AG09309 (cell line): ENCODE measurements at regions not wholly inside any gene's neighbourhood (a gene's known extent, or its start where the extent isn't known, plus 50 kb on each side); places are given as distances from the start of the nearest gene placed in this dataset.

Experiments
- DNase-seq: peaks from one replicate; pipeline ENCODE4 v3.0.0-alpha.2; 2010; ENCODE audit warnings: low read depth
- H3K4me3 ChIP-seq: 2 replicates; pipeline ENCODE4 v1.5.1; 2011; ENCODE audit warnings: mild to moderate bottlenecking, low read depth, low read length, moderate library complexity; ENCODE audit not compliant: control insufficient read depth
- TF ChIP-seq, protein P1 (sequence below): IDR thresholded peaks from 2 replicates; pipeline ENCODE4 v1.5.1; 2011; ENCODE audit warnings: mild to moderate bottlenecking, low read depth, low read length, inconsistent platforms; ENCODE audit not compliant: insufficient read depth, control insufficient read depth; ENCODE audit errors: missing control alignments

DNA sequence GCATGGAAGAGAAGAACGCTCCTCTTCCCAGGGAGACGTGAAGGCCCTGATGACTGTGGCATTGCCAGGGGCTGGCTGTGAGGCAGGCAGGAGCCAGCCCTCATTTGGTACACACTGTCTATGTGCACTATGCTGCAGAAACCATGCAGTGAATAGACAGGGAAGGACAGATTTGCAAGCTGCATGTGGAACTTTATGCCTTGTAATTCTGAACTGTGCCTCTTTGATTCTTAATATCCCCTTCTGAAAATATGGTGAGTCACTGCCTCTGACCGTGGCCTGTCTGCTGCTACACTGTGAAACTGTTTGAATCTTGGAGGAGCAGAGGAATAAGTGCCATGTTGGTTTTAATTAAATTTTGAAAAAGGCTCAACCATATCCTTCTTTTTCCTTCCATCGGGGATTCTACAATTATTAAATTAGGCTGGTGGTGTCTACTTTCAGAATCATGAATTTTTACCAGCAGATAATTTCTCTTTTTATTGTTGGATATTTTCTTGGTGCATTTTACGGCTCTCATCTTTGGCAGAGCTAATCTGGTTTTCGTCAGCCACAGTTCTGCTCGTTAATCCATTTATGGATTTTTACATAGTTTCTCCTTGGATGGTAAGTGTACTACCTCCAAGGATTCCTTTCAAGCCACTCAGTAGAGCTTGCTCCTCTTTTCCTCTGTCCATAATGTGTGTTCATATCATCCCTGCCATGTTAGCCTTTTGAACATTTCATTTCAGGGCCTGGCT is 301.0 kb upstream of the SLC35B3 start:
- TF ChIP-seq, protein P1, sequence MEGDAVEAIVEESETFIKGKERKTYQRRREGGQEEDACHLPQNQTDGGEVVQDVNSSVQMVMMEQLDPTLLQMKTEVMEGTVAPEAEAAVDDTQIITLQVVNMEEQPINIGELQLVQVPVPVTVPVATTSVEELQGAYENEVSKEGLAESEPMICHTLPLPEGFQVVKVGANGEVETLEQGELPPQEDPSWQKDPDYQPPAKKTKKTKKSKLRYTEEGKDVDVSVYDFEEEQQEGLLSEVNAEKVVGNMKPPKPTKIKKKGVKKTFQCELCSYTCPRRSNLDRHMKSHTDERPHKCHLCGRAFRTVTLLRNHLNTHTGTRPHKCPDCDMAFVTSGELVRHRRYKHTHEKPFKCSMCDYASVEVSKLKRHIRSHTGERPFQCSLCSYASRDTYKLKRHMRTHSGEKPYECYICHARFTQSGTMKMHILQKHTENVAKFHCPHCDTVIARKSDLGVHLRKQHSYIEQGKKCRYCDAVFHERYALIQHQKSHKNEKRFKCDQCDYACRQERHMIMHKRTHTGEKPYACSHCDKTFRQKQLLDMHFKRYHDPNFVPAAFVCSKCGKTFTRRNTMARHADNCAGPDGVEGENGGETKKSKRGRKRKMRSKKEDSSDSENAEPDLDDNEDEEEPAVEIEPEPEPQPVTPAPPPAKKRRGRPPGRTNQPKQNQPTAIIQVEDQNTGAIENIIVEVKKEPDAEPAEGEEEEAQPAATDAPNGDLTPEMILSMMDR, result no peak
- DNase-seq, result no peak
- H3K4me3 ChIP-seq, result no peak overlapping the region

DNA sequence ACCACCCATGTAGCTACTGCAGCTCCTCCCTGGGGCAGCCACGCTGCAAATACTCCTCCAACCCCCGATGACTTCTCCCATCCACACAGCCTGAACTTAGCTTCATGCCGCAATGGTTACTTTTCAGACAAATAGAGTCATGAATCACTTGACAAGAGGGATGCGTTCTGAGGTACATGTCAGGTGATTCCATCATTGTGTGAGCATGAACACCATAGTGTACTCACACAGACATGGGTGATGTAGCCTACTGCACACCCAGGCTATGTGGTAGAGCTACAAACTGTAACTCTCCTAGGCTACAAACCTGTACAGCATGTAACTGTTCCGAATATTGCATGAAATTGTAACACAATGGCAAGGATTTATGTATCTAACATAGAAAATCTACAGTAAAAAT is 298.5 kb upstream of the SLC35B3 start:
- no peak overlapping the region for H3K4me3 ChIP-seq
- no peak for DNase-seq
- TF ChIP-seq, protein P1, result no peak

DNA sequence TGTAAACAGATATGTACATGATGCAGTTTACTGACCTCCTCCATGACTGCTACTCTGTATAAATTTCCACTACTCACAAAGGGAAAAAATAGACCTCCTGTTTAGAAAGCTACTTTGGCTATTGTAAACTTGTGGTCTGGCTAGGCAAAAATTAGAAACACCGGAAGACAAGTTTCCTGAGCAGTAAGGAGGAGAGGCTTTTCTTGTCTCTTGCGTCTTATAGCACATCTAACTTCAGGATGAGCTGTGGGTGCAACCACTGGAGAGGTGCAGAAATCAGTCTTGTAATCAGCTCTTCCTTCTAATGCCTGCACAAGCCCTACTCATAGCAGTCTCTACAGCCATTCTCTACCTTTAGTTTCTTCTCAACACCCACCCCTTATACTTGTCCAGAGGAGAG is 296.5 kb upstream of the SLC35B3 start:
- TF ChIP-seq, protein P1, result no peak
- no peak overlapping the region for H3K4me3 ChIP-seq
- DNase-seq, result no peak

DNA sequence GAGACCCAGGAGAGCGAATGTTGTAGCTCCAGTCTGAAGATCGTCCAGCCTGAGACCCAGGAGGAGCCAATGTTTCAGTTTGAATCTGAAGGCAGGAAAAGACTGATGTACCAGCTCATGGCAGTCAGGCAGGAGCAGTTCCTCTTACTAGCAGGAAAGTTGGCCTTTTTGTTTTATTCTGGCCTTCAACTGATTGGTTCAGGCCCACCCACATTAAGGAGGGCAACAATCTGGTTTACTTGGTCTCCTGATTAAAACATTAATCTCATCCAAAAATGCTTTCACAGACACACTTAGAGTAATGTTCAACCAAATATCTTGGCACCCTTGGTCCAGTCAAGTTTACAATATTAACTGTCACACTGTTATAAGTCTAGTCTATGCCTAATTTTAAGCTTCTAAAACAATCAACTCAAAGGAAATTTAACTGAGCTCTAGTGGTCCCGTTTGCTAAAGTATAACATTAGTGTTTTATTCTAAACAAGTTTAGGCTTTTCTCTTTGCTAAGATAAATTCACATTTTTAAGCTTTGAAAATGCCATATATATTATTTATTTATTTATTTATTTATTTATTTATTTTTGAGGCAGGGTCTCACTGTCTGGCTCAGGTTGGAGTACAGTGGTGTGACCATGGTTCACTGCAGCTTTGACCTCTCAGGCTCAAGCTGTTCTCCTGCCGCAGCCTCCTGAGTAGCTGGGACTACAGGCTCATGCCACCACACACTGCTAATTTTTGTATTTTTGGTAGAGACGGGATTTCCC is 275.5 kb upstream of the SLC35B3 start:
- TF ChIP-seq, protein P1, result no peak
- no peak for DNase-seq
- H3K4me3 ChIP-seq, result no peak overlapping the region

DNA sequence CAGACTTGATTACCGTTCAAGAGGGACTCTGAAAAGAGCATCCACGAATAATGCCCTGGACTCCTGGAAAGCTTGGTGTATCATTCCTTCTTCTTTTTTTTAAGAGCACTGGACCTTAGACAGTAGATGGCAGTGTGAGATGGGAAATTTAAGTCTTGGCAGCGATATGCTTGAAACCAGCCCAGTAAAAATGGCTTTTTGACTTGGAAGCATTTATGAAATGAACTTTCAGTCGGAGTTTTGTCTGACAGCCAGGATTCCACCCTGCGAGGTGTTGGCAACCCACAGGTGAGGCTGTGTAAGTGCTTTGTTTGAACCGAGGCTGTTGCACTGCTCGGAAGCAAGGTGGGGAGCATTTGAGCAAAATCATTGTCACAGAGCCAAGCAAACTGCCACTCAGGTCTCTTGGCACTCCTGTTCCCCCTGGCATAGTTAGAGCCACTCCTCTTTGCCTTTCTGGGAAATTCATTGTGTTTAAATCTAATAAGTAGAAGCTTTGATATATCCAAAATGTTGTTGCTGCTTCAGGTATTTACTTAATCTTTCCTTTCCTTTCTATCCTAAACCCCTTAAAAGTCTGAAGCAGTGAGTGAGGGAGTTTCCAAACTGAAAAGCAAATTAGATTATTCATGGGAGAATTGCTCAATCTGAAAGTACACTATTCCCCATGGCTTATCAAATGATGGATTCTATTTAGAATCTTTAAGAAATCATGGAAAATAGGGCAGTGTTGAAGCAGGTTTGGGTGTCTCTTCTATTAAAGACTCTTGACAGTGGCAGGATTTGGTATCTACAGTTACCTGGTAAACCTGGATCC is 272.8 kb upstream of the SLC35B3 start:
- no peak overlapping the region for H3K4me3 ChIP-seq
- peak; percentile 2 for DNase-seq
- TF ChIP-seq, protein P1, result peak; percentile 24

DNA sequence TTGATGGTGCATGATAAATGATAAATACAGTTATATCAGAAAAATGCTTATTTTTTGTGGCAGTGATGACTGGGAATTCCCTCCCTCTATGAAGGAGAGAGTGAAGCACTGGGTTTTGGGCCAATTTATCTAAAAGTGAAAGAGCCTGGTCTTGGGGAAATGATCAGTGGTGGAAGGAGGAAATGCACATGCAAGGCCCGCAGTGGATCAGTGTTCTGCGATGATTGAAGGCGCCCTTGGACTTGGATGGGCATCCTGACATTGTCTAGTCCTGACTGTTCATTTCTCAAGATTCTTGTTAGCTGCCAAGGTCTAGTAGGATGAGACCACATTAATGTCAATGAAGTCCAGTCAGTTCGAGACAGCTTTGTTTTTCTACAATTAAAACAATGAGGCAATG is 272.0 kb upstream of the SLC35B3 start:
- TF ChIP-seq, protein P1, result no peak
- no peak for DNase-seq
- no peak overlapping the region for H3K4me3 ChIP-seq
